Glutamatergic neuron (in vitro differentiated cells): ENCODE measurements at regions not wholly inside any gene's neighbourhood (a gene's known extent, or its start where the extent isn't known, plus 50 kb on each side); places are given as distances from the start of the nearest gene placed in this dataset.

Experiments
- DNase-seq: peaks from one replicate; pipeline ENCODE4 v3.0.0; 2022
- H3K27ac Mint-ChIP-seq: one replicate; pipeline ENCODE4 v1.8.0; 2020; ENCODE audit warnings: mild to moderate bottlenecking, mixed read lengths, inconsistent platforms; ENCODE audit not compliant: unreplicated experiment
- H3K27me3 Mint-ChIP-seq: one replicate; pipeline ENCODE4 v1.8.0; 2020; ENCODE audit warnings: mild to moderate bottlenecking, moderate library complexity, mixed read lengths, inconsistent platforms; ENCODE audit not compliant: unreplicated experiment
- H3K36me3 Mint-ChIP-seq: one replicate; pipeline ENCODE4 v1.8.0; 2020; ENCODE audit warnings: mild to moderate bottlenecking, mixed read lengths, inconsistent platforms; ENCODE audit not compliant: unreplicated experiment
- H3K4me1 Mint-ChIP-seq: one replicate; pipeline ENCODE4 v1.8.0; 2020; ENCODE audit warnings: mild to moderate bottlenecking, low read depth, mixed read lengths, inconsistent platforms; ENCODE audit not compliant: unreplicated experiment
- H3K4me3 Mint-ChIP-seq: one replicate; pipeline ENCODE4 v1.8.0; 2020; ENCODE audit warnings: mild to moderate bottlenecking, mixed read lengths, inconsistent platforms; ENCODE audit not compliant: unreplicated experiment
- H3K9me3 Mint-ChIP-seq: one replicate; pipeline ENCODE4 v1.8.0; 2020; ENCODE audit warnings: mild to moderate bottlenecking, moderate library complexity, mixed read lengths, inconsistent platforms; ENCODE audit not compliant: unreplicated experiment
- TF ChIP-seq, protein P1 (sequence below): fragments of 200-600 bp; sonication (generic); IDR thresholded peaks from one replicate; pipeline ENCODE4 v1.5.0; 2021; ENCODE audit not compliant: partially characterized antibody, unreplicated experiment

DNA sequence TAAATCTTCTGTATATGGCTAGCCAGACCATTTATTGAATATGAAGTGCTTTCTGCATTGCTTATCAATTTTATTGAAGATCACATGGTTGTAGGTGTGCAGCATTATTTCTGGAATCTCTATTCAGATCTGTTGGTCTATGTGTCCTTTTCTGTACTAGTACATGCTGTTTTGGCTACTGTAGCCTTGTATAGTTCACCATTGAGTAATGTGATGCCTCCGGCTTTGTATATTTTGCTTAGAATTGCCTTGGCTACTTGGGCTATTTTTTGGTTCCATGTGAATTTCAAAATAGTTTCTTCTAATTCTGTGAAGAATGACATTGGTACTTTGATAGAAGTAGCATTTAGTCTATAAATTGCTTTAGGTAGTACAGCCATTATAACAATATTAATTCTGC is 1187.2 kb downstream of the XPNPEP1 start:
- Mint-ChIP-seq H3K36me3 (no peaks in the 10 kb centered on the region), H3K27me3 (no peaks in the 10 kb centered on the region), H3K4me1 (no peaks in the 10 kb centered on the region), H3K9me3 (no peaks in the 10 kb centered on the region), H3K27ac (no peak overlapping the region), H3K4me3 (no peak overlapping the region)
- TF ChIP-seq, protein P1, sequence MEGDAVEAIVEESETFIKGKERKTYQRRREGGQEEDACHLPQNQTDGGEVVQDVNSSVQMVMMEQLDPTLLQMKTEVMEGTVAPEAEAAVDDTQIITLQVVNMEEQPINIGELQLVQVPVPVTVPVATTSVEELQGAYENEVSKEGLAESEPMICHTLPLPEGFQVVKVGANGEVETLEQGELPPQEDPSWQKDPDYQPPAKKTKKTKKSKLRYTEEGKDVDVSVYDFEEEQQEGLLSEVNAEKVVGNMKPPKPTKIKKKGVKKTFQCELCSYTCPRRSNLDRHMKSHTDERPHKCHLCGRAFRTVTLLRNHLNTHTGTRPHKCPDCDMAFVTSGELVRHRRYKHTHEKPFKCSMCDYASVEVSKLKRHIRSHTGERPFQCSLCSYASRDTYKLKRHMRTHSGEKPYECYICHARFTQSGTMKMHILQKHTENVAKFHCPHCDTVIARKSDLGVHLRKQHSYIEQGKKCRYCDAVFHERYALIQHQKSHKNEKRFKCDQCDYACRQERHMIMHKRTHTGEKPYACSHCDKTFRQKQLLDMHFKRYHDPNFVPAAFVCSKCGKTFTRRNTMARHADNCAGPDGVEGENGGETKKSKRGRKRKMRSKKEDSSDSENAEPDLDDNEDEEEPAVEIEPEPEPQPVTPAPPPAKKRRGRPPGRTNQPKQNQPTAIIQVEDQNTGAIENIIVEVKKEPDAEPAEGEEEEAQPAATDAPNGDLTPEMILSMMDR = no peak
- DNase-seq = no peak

DNA sequence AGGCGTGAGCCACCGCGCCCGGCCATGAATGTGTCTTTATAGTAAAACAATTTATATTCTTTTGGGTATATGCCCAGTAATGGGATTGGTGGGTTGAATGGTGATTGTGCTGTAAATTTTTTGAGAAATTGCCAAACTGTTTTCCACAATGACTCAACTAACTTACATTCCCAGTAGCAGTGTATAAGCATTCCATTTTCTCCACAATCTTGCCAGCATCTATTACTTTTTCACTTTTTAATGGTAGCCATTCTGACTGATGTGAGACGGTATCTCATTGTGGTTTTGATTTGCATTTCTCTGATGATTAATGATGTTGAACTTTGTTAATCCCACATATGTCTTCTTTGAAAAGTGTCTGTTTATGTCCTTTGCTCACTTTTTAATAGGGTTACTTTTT is 1187.9 kb downstream of the XPNPEP1 start:
- Mint-ChIP-seq H3K4me1 (no peaks in the 10 kb centered on the region), H3K4me3 (no peak overlapping the region), H3K9me3 (no peaks in the 10 kb centered on the region), H3K27ac (no peak overlapping the region), H3K36me3 (no peaks in the 10 kb centered on the region), H3K27me3 (no peaks in the 10 kb centered on the region)
- TF ChIP-seq, protein P1 = no peak
- DNase-seq = no peak

DNA sequence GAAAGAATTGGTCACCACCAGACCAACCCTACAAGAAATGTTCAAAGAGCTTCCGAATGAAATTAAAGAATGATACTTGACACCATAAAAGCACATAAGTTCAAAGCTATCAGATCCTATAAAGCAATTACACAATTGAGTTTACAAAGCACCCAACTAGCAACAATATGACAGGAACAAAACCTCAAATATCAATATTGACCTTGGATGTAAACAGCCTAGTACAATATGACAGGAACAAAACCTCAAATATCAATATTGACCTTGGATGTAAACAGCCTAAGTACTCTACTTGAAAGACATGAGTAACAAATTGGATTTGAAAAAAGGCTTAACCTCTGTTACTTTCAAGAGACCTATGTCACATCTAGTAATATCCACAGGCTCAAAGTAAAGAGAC is 1201.4 kb downstream of the XPNPEP1 start:
- TF ChIP-seq, protein P1 = no peak
- H3K4me1 Mint-ChIP-seq = no peaks in the 10 kb centered on the region
- peaks cover 1% of the 10 kb centered on the region for H3K9me3 Mint-ChIP-seq
- no peaks in the 10 kb centered on the region for H3K36me3 Mint-ChIP-seq
- DNase-seq = no peak
- H3K4me3 Mint-ChIP-seq = no peak overlapping the region
- no peak overlapping the region for H3K27ac Mint-ChIP-seq
- H3K27me3 Mint-ChIP-seq = no peaks in the 10 kb centered on the region

DNA sequence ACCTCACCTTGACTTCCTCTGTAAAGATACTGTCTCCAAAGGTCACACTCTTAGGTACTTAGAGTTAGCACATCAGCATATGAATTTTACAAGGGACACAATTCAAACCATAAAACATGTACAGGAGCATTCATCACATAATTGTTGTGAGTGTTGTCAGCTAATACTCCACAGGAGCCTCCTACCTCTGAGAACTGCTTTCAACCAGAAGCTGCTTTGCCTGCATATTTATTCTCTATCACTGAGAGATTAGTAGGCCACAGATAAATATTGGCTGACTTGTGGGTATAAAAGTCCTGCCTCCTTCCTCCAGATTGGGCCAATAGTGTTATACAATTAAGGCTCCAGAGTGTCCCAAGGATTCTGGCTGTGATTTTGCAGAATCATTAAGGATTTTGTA is 1207.0 kb downstream of the XPNPEP1 start:
- no peak for DNase-seq
- peaks cover 6% of the 10 kb centered on the region for H3K9me3 Mint-ChIP-seq
- no peaks in the 10 kb centered on the region for H3K4me1 Mint-ChIP-seq
- no peak overlapping the region for H3K4me3 Mint-ChIP-seq
- H3K36me3 Mint-ChIP-seq = no peaks in the 10 kb centered on the region
- TF ChIP-seq, protein P1 = no peak
- H3K27me3 Mint-ChIP-seq = peaks cover 2% of the 10 kb centered on the region
- H3K27ac Mint-ChIP-seq = no peak overlapping the region

DNA sequence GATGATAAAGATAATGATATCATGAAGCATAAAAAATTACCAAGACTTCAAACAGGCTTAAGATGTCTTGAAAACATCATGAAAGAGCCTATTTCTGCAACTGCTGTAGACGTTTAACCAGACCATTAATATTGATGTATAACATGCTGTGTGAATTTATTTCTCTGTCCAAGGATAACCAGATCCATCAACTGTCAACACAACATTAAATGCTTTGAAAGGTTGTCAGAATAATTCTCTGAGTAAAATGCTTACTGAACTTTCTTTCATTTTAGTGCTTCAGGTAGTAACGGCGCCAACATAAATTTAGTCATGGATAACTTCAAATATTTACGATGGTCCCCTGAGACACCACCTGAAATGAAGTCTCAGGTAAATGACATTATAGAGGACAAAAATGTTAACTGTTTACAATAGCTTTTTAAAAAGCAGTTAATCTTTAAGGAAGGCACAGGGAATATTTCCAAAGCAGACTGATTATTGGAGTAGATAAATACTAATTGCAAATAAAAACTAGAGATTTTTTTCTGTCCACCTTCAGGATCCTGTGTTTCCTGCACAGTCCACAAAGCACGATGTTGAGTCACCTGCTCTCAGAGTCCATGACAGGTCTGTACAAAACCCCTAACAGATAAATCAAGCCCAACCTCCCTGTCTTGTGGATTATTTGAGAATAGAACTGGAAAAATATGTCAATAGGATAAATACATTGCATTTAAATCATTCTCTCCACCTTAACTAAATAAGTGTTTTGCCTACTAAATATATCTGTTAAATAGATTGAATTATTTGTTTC is 1213.2 kb downstream of the XPNPEP1 start:
- peaks cover 4% of the 10 kb centered on the region for H3K9me3 Mint-ChIP-seq
- peaks cover 2% of the 10 kb centered on the region for H3K27me3 Mint-ChIP-seq
- H3K27ac Mint-ChIP-seq = no peak overlapping the region
- H3K4me1 Mint-ChIP-seq = no peaks in the 10 kb centered on the region
- H3K36me3 Mint-ChIP-seq = no peaks in the 10 kb centered on the region
- H3K4me3 Mint-ChIP-seq = no peak overlapping the region
- no peak for DNase-seq
- TF ChIP-seq, protein P1 = no peak
